ENCODE measurements at regions not wholly inside any gene's neighbourhood (a gene's known extent, or its start where the extent isn't known, plus 50 kb on each side); places are given as distances from the start of the nearest gene placed in this dataset.

DNA sequence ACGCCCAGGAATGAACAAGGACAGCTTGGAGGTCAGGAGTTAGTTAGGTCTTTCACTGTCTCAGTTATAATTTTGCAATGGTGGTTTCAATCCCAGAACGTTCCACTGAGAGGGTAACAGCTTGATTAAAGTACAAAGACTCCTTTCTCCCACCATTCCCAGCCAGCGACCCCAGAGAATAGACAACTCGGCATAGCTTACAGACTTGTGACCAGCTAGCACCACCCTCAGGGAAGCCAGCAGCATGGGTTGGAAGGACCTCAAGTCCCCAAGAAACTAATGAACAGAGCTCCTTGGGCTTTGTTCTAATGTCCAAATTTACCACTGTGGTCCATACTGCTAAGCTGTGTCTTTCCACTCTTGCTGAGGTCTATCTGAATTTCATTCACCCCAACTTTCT, 72.0 kb upstream of the MED14 start:
- no peak overlapping the region for H3K4me3 ChIP-seq (replicated peaks in 1 of 3; ENCODE audit: low read depth in 2 of 3, low read length in 3 of 3)
- H3K9ac ChIP-seq (ENCODE audit: insufficient read depth, low read length, poor library complexity, severe bottlenecking): no peak overlapping the region
- intact Hi-C loops (cut with micrococcal nuclease): no loop called here
- Mint-ChIP-seq H3K27ac (no peak overlapping the region), H3K4me1 (peaks cover 5% of the 10 kb centered on the region), H3K4me3 (no peak overlapping the region), H3K27me3 (ENCODE audit: low read depth in 3 of 3) (peaks cover 0 to 26% (median 0%) of the 10 kb centered on the region in 3 donors), H3K9me3 (peaks cover 0 to 4% (median 0%) of the 10 kb centered on the region in 7 donors), H3K36me3 (no peaks in the 10 kb centered on the region)
- no peak for DNase-seq
- no peaks in the 10 kb centered on the region for H3K4me1 ChIP-seq (ENCODE audit: control insufficient read depth in 1 of 2, insufficient read depth in 2 of 2, low read length in 2 of 2)
- peaks cover 0 to 10% of the 10 kb centered on the region in 2 donors for H3K27me3 ChIP-seq (ENCODE audit: control insufficient read depth in 2 of 2, insufficient read depth in 2 of 2, low read length in 2 of 2)
- H3K27ac ChIP-seq (ENCODE audit: low read depth in 1 of 2, low read length in 2 of 2): no peak overlapping the region
- TF ChIP-seq, protein P1, sequence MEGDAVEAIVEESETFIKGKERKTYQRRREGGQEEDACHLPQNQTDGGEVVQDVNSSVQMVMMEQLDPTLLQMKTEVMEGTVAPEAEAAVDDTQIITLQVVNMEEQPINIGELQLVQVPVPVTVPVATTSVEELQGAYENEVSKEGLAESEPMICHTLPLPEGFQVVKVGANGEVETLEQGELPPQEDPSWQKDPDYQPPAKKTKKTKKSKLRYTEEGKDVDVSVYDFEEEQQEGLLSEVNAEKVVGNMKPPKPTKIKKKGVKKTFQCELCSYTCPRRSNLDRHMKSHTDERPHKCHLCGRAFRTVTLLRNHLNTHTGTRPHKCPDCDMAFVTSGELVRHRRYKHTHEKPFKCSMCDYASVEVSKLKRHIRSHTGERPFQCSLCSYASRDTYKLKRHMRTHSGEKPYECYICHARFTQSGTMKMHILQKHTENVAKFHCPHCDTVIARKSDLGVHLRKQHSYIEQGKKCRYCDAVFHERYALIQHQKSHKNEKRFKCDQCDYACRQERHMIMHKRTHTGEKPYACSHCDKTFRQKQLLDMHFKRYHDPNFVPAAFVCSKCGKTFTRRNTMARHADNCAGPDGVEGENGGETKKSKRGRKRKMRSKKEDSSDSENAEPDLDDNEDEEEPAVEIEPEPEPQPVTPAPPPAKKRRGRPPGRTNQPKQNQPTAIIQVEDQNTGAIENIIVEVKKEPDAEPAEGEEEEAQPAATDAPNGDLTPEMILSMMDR (IDR thresholded peaks at IDR 0.05): no peak
- no peaks in the 10 kb centered on the region for H4K20me1 ChIP-seq (ENCODE audit: insufficient read depth, low read length)
- no peak overlapping the region for H2AFZ ChIP-seq (ENCODE audit: insufficient read depth, low read depth, low read length, poor library complexity, severe bottlenecking)
- H3K4me2 ChIP-seq (replicated peaks; ENCODE audit: extremely low read depth, low read length, poor library complexity, severe bottlenecking): no peak overlapping the region
- H3K79me2 ChIP-seq (ENCODE audit: insufficient read depth, low read length): no peaks in the 10 kb centered on the region
- H3K9me3 ChIP-seq (replicated peaks in 1 of 2; ENCODE audit: control insufficient read depth in 1 of 2, insufficient read depth in 1 of 2, low read length in 2 of 2): no peaks in the 10 kb centered on the region
- no peaks in the 10 kb centered on the region for H3K36me3 ChIP-seq (replicated peaks in 1 of 2; ENCODE audit: control insufficient read depth in 1 of 2, insufficient read depth in 2 of 2, low read length in 2 of 2)
- 100% methylated on average over 1 of the region's 4 CpGs for WGBS (ENCODE audit: insufficient coverage)

DNA sequence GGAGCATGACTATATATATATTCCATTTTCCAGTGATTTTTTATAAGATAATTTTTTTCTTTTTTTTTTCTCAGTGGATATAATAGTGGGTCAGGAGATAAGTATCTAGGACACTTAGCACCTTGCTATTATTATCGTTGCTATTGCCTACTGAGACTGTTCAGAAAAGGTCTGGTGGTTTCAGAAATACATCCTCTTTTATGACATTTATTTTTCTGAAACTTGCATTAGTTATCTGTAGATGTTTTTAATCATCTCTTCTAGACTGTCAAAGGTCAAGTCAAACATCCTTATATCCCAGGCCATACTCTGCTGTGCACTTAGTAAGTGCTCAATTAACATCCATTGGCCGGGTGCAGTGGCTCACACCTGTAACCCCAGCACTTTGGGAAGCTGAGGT, 72.9 kb upstream of the MED14 start:
- peaks cover 0 to 26% (median 2%) of the 10 kb centered on the region in 3 donors for H3K27me3 Mint-ChIP-seq (ENCODE audit: low read depth in 3 of 3)
- no CpG with 5 or more reads among the region's 2 CpGs for WGBS (ENCODE audit: insufficient coverage)
- H2AFZ ChIP-seq (ENCODE audit: insufficient read depth, low read depth, low read length, poor library complexity, severe bottlenecking): no peak overlapping the region
- TF ChIP-seq, protein P1 (IDR thresholded peaks at IDR 0.05): no peak
- H3K9me3 Mint-ChIP-seq: peaks cover 0 to 5% (median 0%) of the 10 kb centered on the region in 7 donors
- DNase-seq: no peak
- no peaks in the 10 kb centered on the region for H3K36me3 ChIP-seq (replicated peaks in 1 of 2; ENCODE audit: control insufficient read depth in 1 of 2, insufficient read depth in 2 of 2, low read length in 2 of 2)
- intact Hi-C loops (cut with micrococcal nuclease): no loop called here
- H4K20me1 ChIP-seq (ENCODE audit: insufficient read depth, low read length): no peaks in the 10 kb centered on the region
- no peaks in the 10 kb centered on the region for H3K36me3 Mint-ChIP-seq
- no peaks in the 10 kb centered on the region for H3K9me3 ChIP-seq (replicated peaks in 1 of 2; ENCODE audit: control insufficient read depth in 1 of 2, insufficient read depth in 1 of 2, low read length in 2 of 2)
- H3K4me3 Mint-ChIP-seq: no peak overlapping the region
- no peak overlapping the region for H3K9ac ChIP-seq (ENCODE audit: insufficient read depth, low read length, poor library complexity, severe bottlenecking)
- no peaks in the 10 kb centered on the region for H3K79me2 ChIP-seq (ENCODE audit: insufficient read depth, low read length)
- no peak overlapping the region for H3K4me2 ChIP-seq (replicated peaks; ENCODE audit: extremely low read depth, low read length, poor library complexity, severe bottlenecking)
- H3K27ac ChIP-seq (ENCODE audit: low read depth in 1 of 2, low read length in 2 of 2): no peak overlapping the region
- no peak overlapping the region for H3K27ac Mint-ChIP-seq
- peaks cover 5% of the 10 kb centered on the region for H3K4me1 Mint-ChIP-seq
- no peak overlapping the region for H3K4me3 ChIP-seq (replicated peaks in 1 of 3; ENCODE audit: low read depth in 2 of 3, low read length in 3 of 3)
- H3K27me3 ChIP-seq (ENCODE audit: control insufficient read depth in 2 of 2, insufficient read depth in 2 of 2, low read length in 2 of 2): peaks cover 0 to 6% of the 10 kb centered on the region in 2 donors
- no peaks in the 10 kb centered on the region for H3K4me1 ChIP-seq (ENCODE audit: control insufficient read depth in 1 of 2, insufficient read depth in 2 of 2, low read length in 2 of 2)
